ENCODE measurements at regions not wholly inside any gene's neighbourhood (a gene's known extent, or its start where the extent isn't known, plus 50 kb on each side); places are given as distances from the start of the nearest gene placed in this dataset.

DNA sequence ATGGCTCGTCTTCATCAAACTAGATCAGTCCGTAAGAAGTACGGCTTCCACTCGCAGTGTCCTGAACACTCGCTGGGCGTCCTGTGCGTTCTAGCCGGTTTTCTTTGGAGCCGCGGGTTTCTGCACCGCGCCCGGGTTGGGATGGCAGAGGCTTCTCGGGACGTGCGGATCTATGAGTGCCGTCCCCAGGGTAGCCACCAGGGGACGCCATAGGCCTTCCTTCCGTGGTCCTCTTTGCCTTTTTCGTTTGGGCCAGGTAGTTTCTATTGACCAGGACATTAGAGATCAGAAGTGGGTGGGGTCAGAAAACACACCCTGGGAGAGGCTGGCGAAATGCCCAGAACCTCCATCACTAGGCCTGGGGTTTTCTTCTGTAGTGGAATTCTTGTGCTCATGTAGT is 273.8 kb downstream of the FAM72C start:
- TF ChIP-seq, protein P1, sequence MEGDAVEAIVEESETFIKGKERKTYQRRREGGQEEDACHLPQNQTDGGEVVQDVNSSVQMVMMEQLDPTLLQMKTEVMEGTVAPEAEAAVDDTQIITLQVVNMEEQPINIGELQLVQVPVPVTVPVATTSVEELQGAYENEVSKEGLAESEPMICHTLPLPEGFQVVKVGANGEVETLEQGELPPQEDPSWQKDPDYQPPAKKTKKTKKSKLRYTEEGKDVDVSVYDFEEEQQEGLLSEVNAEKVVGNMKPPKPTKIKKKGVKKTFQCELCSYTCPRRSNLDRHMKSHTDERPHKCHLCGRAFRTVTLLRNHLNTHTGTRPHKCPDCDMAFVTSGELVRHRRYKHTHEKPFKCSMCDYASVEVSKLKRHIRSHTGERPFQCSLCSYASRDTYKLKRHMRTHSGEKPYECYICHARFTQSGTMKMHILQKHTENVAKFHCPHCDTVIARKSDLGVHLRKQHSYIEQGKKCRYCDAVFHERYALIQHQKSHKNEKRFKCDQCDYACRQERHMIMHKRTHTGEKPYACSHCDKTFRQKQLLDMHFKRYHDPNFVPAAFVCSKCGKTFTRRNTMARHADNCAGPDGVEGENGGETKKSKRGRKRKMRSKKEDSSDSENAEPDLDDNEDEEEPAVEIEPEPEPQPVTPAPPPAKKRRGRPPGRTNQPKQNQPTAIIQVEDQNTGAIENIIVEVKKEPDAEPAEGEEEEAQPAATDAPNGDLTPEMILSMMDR (conservative IDR thresholded peaks at IDR 0.05; ENCODE audit: low read depth in 2 of 2), result peak; percentile 59 to 74
- TF ChIP-seq POLR2AphosphoS5 (IDR thresholded peaks at IDR 0.05; ENCODE audit: low read depth) (no peak), EZH2 (IDR thresholded peaks at IDR 0.05; ENCODE audit: low read depth, unreplicated experiment) (no peak), EZH2phosphoT487 (IDR thresholded peaks at IDR 0.05; ENCODE audit: unreplicated experiment) (no peak), CREB1 (CRISPR knock-in tag; IDR thresholded peaks at IDR 0.05; ENCODE audit: low read depth) (no peak), JUNB (IDR thresholded peaks at IDR 0.05; ENCODE audit: unreplicated experiment) (no peak), ZNF114 (CRISPR knock-in tag; IDR thresholded peaks at IDR 0.05) (no peak), STAT1 (IDR thresholded peaks at IDR 0.05; ENCODE audit: unreplicated experiment) (no peak), NANOG (IDR thresholded peaks at IDR 0.05; ENCODE audit: borderline replicate concordance) (no peak)
- TF ChIP-seq, protein P2, sequence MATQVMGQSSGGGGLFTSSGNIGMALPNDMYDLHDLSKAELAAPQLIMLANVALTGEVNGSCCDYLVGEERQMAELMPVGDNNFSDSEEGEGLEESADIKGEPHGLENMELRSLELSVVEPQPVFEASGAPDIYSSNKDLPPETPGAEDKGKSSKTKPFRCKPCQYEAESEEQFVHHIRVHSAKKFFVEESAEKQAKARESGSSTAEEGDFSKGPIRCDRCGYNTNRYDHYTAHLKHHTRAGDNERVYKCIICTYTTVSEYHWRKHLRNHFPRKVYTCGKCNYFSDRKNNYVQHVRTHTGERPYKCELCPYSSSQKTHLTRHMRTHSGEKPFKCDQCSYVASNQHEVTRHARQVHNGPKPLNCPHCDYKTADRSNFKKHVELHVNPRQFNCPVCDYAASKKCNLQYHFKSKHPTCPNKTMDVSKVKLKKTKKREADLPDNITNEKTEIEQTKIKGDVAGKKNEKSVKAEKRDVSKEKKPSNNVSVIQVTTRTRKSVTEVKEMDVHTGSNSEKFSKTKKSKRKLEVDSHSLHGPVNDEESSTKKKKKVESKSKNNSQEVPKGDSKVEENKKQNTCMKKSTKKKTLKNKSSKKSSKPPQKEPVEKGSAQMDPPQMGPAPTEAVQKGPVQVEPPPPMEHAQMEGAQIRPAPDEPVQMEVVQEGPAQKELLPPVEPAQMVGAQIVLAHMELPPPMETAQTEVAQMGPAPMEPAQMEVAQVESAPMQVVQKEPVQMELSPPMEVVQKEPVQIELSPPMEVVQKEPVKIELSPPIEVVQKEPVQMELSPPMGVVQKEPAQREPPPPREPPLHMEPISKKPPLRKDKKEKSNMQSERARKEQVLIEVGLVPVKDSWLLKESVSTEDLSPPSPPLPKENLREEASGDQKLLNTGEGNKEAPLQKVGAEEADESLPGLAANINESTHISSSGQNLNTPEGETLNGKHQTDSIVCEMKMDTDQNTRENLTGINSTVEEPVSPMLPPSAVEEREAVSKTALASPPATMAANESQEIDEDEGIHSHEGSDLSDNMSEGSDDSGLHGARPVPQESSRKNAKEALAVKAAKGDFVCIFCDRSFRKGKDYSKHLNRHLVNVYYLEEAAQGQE (IDR thresholded peaks at IDR 0.05; ENCODE audit: unreplicated experiment), result no peak
- TF ChIP-seq, protein P3, sequence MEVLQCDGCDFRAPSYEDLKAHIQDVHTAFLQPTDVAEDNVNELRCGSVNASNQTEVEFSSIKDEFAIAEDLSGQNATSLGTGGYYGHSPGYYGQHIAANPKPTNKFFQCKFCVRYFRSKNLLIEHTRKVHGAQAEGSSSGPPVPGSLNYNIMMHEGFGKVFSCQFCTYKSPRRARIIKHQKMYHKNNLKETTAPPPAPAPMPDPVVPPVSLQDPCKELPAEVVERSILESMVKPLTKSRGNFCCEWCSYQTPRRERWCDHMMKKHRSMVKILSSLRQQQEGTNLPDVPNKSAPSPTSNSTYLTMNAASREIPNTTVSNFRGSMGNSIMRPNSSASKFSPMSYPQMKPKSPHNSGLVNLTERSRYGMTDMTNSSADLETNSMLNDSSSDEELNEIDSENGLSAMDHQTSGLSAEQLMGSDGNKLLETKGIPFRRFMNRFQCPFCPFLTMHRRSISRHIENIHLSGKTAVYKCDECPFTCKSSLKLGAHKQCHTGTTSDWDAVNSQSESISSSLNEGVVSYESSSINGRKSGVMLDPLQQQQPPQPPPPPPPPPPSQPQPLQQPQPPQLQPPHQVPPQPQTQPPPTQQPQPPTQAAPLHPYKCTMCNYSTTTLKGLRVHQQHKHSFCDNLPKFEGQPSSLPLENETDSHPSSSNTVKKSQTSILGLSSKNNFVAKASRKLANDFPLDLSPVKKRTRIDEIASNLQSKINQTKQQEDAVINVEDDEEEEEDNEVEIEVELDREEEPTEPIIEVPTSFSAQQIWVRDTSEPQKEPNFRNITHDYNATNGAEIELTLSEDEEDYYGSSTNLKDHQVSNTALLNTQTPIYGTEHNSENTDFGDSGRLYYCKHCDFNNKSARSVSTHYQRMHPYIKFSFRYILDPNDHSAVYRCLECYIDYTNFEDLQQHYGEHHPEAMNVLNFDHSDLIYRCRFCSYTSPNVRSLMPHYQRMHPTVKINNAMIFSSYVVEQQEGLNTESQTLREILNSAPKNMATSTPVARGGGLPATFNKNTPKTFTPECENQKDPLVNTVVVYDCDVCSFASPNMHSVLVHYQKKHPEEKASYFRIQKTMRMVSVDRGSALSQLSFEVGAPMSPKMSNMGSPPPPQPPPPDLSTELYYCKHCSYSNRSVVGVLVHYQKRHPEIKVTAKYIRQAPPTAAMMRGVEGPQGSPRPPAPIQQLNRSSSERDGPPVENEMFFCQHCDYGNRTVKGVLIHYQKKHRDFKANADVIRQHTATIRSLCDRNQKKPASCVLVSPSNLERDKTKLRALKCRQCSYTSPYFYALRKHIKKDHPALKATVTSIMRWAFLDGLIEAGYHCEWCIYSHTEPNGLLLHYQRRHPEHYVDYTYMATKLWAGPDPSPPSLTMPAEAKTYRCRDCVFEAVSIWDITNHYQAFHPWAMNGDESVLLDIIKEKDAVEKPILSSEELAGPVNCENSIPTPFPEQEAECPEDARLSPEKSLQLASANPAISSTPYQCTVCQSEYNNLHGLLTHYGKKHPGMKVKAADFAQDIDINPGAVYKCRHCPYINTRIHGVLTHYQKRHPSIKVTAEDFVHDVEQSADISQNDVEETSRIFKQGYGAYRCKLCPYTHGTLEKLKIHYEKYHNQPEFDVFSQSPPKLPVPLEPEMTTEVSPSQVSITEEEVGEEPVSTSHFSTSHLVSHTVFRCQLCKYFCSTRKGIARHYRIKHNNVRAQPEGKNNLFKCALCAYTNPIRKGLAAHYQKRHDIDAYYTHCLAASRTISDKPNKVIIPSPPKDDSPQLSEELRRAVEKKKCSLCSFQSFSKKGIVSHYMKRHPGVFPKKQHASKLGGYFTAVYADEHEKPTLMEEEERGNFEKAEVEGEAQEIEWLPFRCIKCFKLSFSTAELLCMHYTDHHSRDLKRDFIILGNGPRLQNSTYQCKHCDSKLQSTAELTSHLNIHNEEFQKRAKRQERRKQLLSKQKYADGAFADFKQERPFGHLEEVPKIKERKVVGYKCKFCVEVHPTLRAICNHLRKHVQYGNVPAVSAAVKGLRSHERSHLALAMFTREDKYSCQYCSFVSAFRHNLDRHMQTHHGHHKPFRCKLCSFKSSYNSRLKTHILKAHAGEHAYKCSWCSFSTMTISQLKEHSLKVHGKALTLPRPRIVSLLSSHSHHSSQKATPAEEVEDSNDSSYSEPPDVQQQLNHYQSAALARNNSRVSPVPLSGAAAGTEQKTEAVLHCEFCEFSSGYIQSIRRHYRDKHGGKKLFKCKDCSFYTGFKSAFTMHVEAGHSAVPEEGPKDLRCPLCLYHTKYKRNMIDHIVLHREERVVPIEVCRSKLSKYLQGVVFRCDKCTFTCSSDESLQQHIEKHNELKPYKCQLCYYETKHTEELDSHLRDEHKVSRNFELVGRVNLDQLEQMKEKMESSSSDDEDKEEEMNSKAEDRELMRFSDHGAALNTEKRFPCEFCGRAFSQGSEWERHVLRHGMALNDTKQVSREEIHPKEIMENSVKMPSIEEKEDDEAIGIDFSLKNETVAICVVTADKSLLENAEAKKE (CRISPR knock-in tag; IDR thresholded peaks at IDR 0.05), result no peak
- TF ChIP-seq, protein P4, sequence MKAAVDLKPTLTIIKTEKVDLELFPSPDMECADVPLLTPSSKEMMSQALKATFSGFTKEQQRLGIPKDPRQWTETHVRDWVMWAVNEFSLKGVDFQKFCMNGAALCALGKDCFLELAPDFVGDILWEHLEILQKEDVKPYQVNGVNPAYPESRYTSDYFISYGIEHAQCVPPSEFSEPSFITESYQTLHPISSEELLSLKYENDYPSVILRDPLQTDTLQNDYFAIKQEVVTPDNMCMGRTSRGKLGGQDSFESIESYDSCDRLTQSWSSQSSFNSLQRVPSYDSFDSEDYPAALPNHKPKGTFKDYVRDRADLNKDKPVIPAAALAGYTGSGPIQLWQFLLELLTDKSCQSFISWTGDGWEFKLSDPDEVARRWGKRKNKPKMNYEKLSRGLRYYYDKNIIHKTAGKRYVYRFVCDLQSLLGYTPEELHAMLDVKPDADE (IDR thresholded peaks at IDR 0.05), result no peak

Data from GM23338 (cell line).